ENCODE measurements at regions not wholly inside any gene's neighbourhood (a gene's known extent, or its start where the extent isn't known, plus 50 kb on each side); places are given as distances from the start of the nearest gene placed in this dataset.

GRCh38 chr14:51525739-51526138 is 126.0 kb upstream of the FRMD6 start:
- TF ChIP-seq CEBPB (IDR thresholded peaks at IDR 0.05) (no peak), TEAD4 (IDR thresholded peaks at IDR 0.05) (no peak), TAF1 (IDR thresholded peaks at IDR 0.05; ENCODE audit: low read depth) (no peak), REST (IDR thresholded peaks at IDR 0.05; ENCODE audit: low read depth) (no peak), RAD21 (IDR thresholded peaks at IDR 0.05; ENCODE audit: low read depth) (no peak), CREB1 (IDR thresholded peaks at IDR 0.05; ENCODE audit: low read depth) (no peak), ZBTB7A (IDR thresholded peaks at IDR 0.05; ENCODE audit: low read depth) (no peak), USF1 (IDR thresholded peaks at IDR 0.05) (no peak), FOXM1 (IDR thresholded peaks at IDR 0.05; ENCODE audit: borderline replicate concordance, low read depth) (no peak), YY1 (IDR thresholded peaks at IDR 0.05; ENCODE audit: low read depth) (no peak), EP300 (IDR thresholded peaks at IDR 0.05; ENCODE audit: borderline replicate concordance) (no peak), EGR1 (IDR thresholded peaks at IDR 0.05) (no peak), NFIC (IDR thresholded peaks at IDR 0.05) (no peak), MAX (IDR thresholded peaks at IDR 0.05) (no peak), TCF12 (IDR thresholded peaks at IDR 0.05; ENCODE audit: low read depth) (no peak)

GRCh38 chr14:51527073-51527472 is 124.6 kb upstream of the FRMD6 start:
- TF ChIP-seq ZBTB7A (IDR thresholded peaks at IDR 0.05; ENCODE audit: low read depth) (no peak), TAF1 (IDR thresholded peaks at IDR 0.05; ENCODE audit: low read depth) (no peak), TCF12 (IDR thresholded peaks at IDR 0.05; ENCODE audit: low read depth) (no peak), REST (IDR thresholded peaks at IDR 0.05; ENCODE audit: low read depth) (no peak), CEBPB (IDR thresholded peaks at IDR 0.05) (no peak), TEAD4 (IDR thresholded peaks at IDR 0.05) (no peak), NFIC (IDR thresholded peaks at IDR 0.05) (no peak), EP300 (IDR thresholded peaks at IDR 0.05; ENCODE audit: borderline replicate concordance) (no peak), MAX (IDR thresholded peaks at IDR 0.05) (no peak), EGR1 (IDR thresholded peaks at IDR 0.05) (no peak), CREB1 (IDR thresholded peaks at IDR 0.05; ENCODE audit: low read depth) (no peak), FOXM1 (IDR thresholded peaks at IDR 0.05; ENCODE audit: borderline replicate concordance, low read depth) (no peak), YY1 (IDR thresholded peaks at IDR 0.05; ENCODE audit: low read depth) (no peak), USF1 (IDR thresholded peaks at IDR 0.05) (no peak), RAD21 (IDR thresholded peaks at IDR 0.05; ENCODE audit: low read depth) (no peak)

- no peak for TF ChIP-seq NFIC (IDR thresholded peaks at IDR 0.05)
- no peak for TF ChIP-seq CEBPB (IDR thresholded peaks at IDR 0.05)
- TF ChIP-seq USF1 (IDR thresholded peaks at IDR 0.05) = no peak
Observed at GRCh38 chr14:51529736-51530135, 122.0 kb upstream of the FRMD6 start.

GRCh38 chr14:51533160-51533559 is 118.5 kb upstream of the FRMD6 start:
- TF ChIP-seq TAF1 (IDR thresholded peaks at IDR 0.05; ENCODE audit: low read depth) (no peak), CEBPB (IDR thresholded peaks at IDR 0.05) (no peak), USF1 (IDR thresholded peaks at IDR 0.05) (no peak), FOXM1 (IDR thresholded peaks at IDR 0.05; ENCODE audit: borderline replicate concordance, low read depth) (no peak), CREB1 (IDR thresholded peaks at IDR 0.05; ENCODE audit: low read depth) (no peak), REST (IDR thresholded peaks at IDR 0.05; ENCODE audit: low read depth) (no peak), NFIC (IDR thresholded peaks at IDR 0.05) (no peak), EGR1 (IDR thresholded peaks at IDR 0.05) (no peak), ZBTB7A (IDR thresholded peaks at IDR 0.05; ENCODE audit: low read depth) (no peak), MAX (IDR thresholded peaks at IDR 0.05) (no peak), YY1 (IDR thresholded peaks at IDR 0.05; ENCODE audit: low read depth) (no peak)
